Liver (tissue), 8 donors: ENCODE measurements at regions not wholly inside any gene's neighbourhood (a gene's known extent, or its start where the extent isn't known, plus 50 kb on each side); places are given as distances from the start of the nearest gene placed in this dataset.

Source experiments
- DNase-seq: peaks from one replicate; pipeline ENCODE4 v3.0.0-alpha.2; 2017; ENCODE audit warnings: low spot score
- H3K27ac ChIP-seq, 2 donors: one replicate each; pipeline ENCODE4 v1.7.0; 2013; ENCODE audit warnings: inconsistent platforms in 2 of 2, low read length in 2 of 2, control low read depth in 1 of 2, low read depth in 1 of 2, mild to moderate bottlenecking in 1 of 2
- H3K27me3 ChIP-seq, 4 donors: one replicate each; pipeline versions ENCODE4 v1.6.1 to v1.7.0; 2013; ENCODE audit warnings: low read length in 3 of 4, inconsistent platforms in 1 of 4, mild to moderate bottlenecking in 1 of 4, moderate library complexity in 1 of 4; ENCODE audit not compliant: control insufficient read depth in 4 of 4, insufficient read depth in 4 of 4
- H3K36me3 ChIP-seq, 4 donors: one replicate each; pipeline versions ENCODE4 v1.6.1 to v1.7.0; 2013; ENCODE audit warnings: low read length in 3 of 4, mild to moderate bottlenecking in 3 of 4, low read depth in 1 of 4, moderate library complexity in 1 of 4; ENCODE audit not compliant: control insufficient read depth in 4 of 4, insufficient read depth in 3 of 4
- H3K4me1 ChIP-seq, 4 donors: one replicate each; pipeline versions ENCODE4 v1.6.1 to v1.7.0; 2013; ENCODE audit warnings: low read length in 3 of 4, mild to moderate bottlenecking in 3 of 4, moderate library complexity in 1 of 4; ENCODE audit not compliant: control insufficient read depth in 4 of 4, insufficient read depth in 4 of 4
- H3K4me3 ChIP-seq, 3 donors: one replicate each; pipeline versions ENCODE4 v1.6.1 to v1.7.0; 2013; ENCODE audit warnings: low read length in 3 of 3, control low read depth in 1 of 3, low read depth in 1 of 3, mild to moderate bottlenecking in 1 of 3
- H3K9ac ChIP-seq, 2 donors: one replicate each; pipeline ENCODE4 v1.7.0; 2013; ENCODE audit warnings: low read length in 2 of 2, mild to moderate bottlenecking in 2 of 2, moderate library complexity in 2 of 2, control low read depth in 1 of 2, low read depth in 1 of 2
- H3K9me3 ChIP-seq, 4 donors: one replicate each; pipeline versions ENCODE4 v1.6.1 to v1.7.0; 2013; ENCODE audit warnings: low read length in 3 of 4; ENCODE audit not compliant: control insufficient read depth in 4 of 4
- CTCF ChIP-seq: fragments of 150-350 bp; IDR thresholded peaks from 2 replicates; pipeline ENCODE4 v1.5.1; 2017; ENCODE audit warnings: improper control_type of control experiment, low read depth, low read length; ENCODE audit not compliant: missing input control
- EGR1 ChIP-seq, 2 donors: IDR thresholded peaks; 2 replicates each; pipeline ENCODE4 v1.6.1; 2016 to 2018; ENCODE audit warnings: antibody characterized with exemption in 2 of 2, low read depth in 2 of 2
- FOXA1 ChIP-seq: IDR thresholded peaks from 2 replicates; pipeline ENCODE4 v1.6.1; 2016; ENCODE audit warnings: antibody characterized with exemption
- FOXA2 ChIP-seq: IDR thresholded peaks from 2 replicates; pipeline ENCODE4 v1.6.1; 2016; ENCODE audit warnings: antibody characterized with exemption
- GABPA ChIP-seq, 2 donors: IDR thresholded peaks in 1 of 2; conservative IDR thresholded peaks in 1 of 2; 2 replicates each; pipeline ENCODE4 v1.6.1; 2016; ENCODE audit warnings: antibody characterized with exemption in 2 of 2, mild to moderate bottlenecking in 1 of 2, moderate library complexity in 1 of 2
- HNF4A ChIP-seq, 2 donors: conservative IDR thresholded peaks; 2 replicates each; pipeline ENCODE4 v1.6.1; 2016; ENCODE audit warnings: antibody characterized with exemption in 2 of 2, mild to moderate bottlenecking in 2 of 2
- HNF4G ChIP-seq: IDR thresholded peaks from 2 replicates; pipeline ENCODE4 v1.6.1; 2016; ENCODE audit warnings: antibody characterized with exemption
- JUND ChIP-seq, 2 donors: IDR thresholded peaks; 2 replicates each; pipeline ENCODE4 v1.6.1; 2016; ENCODE audit warnings: antibody characterized with exemption in 2 of 2
- NR2F2 ChIP-seq: IDR thresholded peaks from 2 replicates; pipeline ENCODE4 v1.6.1; 2016; ENCODE audit warnings: antibody characterized with exemption
- RAD21 ChIP-seq, 2 donors: IDR thresholded peaks; 2 replicates each; pipeline ENCODE4 v1.6.1; 2016; ENCODE audit warnings: antibody characterized with exemption in 2 of 2, mild to moderate bottlenecking in 2 of 2
- REST ChIP-seq: IDR thresholded peaks from 2 replicates; pipeline ENCODE4 v1.6.1; 2016; ENCODE audit warnings: antibody characterized with exemption, mild to moderate bottlenecking
- RXRA ChIP-seq, 2 donors: IDR thresholded peaks; 2 replicates each; pipeline ENCODE4 v1.6.1; 2017 to 2018; ENCODE audit warnings: antibody characterized with exemption in 2 of 2, mild to moderate bottlenecking in 1 of 2
- SP1 ChIP-seq: IDR thresholded peaks from 2 replicates; pipeline ENCODE4 v1.6.1; 2018; ENCODE audit warnings: antibody characterized with exemption, mild to moderate bottlenecking
- TAF1 ChIP-seq: conservative IDR thresholded peaks from 2 replicates; pipeline ENCODE4 v1.6.1; 2016; ENCODE audit warnings: antibody characterized with exemption, mild to moderate bottlenecking
- YY1 ChIP-seq: IDR thresholded peaks from 2 replicates; pipeline ENCODE4 v1.6.1; 2016; ENCODE audit warnings: antibody characterized with exemption, mild to moderate bottlenecking
- ZBTB33 ChIP-seq: IDR thresholded peaks from 2 replicates; pipeline ENCODE4 v1.6.1; 2016; ENCODE audit warnings: antibody characterized with exemption
- WGBS: extraction: QIAGEN DNeasy Blood & Tissue Kit; methylation state at CpG from one replicate; pipeline ENCODE4 v1.1.7; 2013; 5-methylcytosine and 5-hydroxymethylcytosine counted together
- TF ChIP-seq, protein P1 (sequence below): IDR thresholded peaks from 2 replicates; pipeline ENCODE4 v1.6.1; 2016; ENCODE audit warnings: antibody characterized with exemption
- TF ChIP-seq, protein P2 (sequence below): IDR thresholded peaks from 2 replicates; pipeline ENCODE4 v1.6.1; 2016; ENCODE audit warnings: antibody characterized with exemption
- donor health status: healthy.
- donor health status: healthy.
- donor health status: healthy.
- donor health status: healthy.
- donor health status: healthy.

GRCh38 chr13:53783471-53783870, 754.9 kb downstream of the OLFM4 start:
- H3K9me3 ChIP-seq: no peaks in the 10 kb centered on the region
- no peaks in the 10 kb centered on the region for H3K36me3 ChIP-seq
- 65% methylated on average over 10 of the region's 10 CpGs for WGBS
- peaks cover 0 to 3% (median 0%) of the 10 kb centered on the region in 4 donors for H3K27me3 ChIP-seq
- no peak for DNase-seq
- peaks cover 0 to 5% (median 2%) of the 10 kb centered on the region in 4 donors for H3K4me1 ChIP-seq
- H3K27ac ChIP-seq: no peak overlapping the region
- no peak for TF ChIP-seq REST
- TF ChIP-seq EGR1 (IDR thresholded peaks at IDR 0.05; ENCODE audit: low read depth in 2 of 2): no peak
- no peak for TF ChIP-seq JUND (IDR thresholded peaks at IDR 0.05)
- no peak for TF ChIP-seq HNF4A (conservative IDR thresholded peaks at IDR 0.05)
- TF ChIP-seq HNF4G: no peak
- TF ChIP-seq ZBTB33: no peak
- no peak for TF ChIP-seq GABPA (IDR thresholded peaks at IDR 0.05 in 1 of 2, conservative IDR thresholded peaks at IDR 0.05 in 1 of 2)
- TF ChIP-seq RXRA (IDR thresholded peaks at IDR 0.05): no peak
- TF ChIP-seq TAF1: no peak
- TF ChIP-seq FOXA2: no peak
- TF ChIP-seq FOXA1: no peak
- TF ChIP-seq, protein P1, sequence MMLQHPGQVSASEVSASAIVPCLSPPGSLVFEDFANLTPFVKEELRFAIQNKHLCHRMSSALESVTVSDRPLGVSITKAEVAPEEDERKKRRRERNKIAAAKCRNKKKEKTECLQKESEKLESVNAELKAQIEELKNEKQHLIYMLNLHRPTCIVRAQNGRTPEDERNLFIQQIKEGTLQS: no peak
- no peak for TF ChIP-seq SP1
- no peak overlapping the region for H3K9ac ChIP-seq
- no peak overlapping the region for H3K4me3 ChIP-seq

GRCh38 chr13:53788286-53788685, 759.7 kb downstream of the OLFM4 start:
- Histone ChIP-seq H3K36me3 (no peaks in the 10 kb centered on the region), H3K9me3 (no peaks in the 10 kb centered on the region), H3K9ac (no peak overlapping the region), H3K4me3 (no peak overlapping the region), H3K4me1 (no peaks in the 10 kb centered on the region), H3K27ac (no peak overlapping the region), H3K27me3 (peaks cover 0 to 3% (median 0%) of the 10 kb centered on the region in 4 donors)
- 35% methylated on average over 3 of the region's 3 CpGs for WGBS
- no peak for DNase-seq
- TF ChIP-seq RXRA (IDR thresholded peaks at IDR 0.05) (no peak), HNF4A (conservative IDR thresholded peaks at IDR 0.05) (no peak), ZBTB33 (no peak), SP1 (no peak), YY1 (no peak), RAD21 (IDR thresholded peaks at IDR 0.05) (no peak), EGR1 (IDR thresholded peaks at IDR 0.05; ENCODE audit: low read depth in 2 of 2) (no peak), CTCF (no peak), JUND (IDR thresholded peaks at IDR 0.05) (no peak), FOXA2 (no peak), GABPA (IDR thresholded peaks at IDR 0.05 in 1 of 2, conservative IDR thresholded peaks at IDR 0.05 in 1 of 2) (no peak), REST (no peak), NR2F2 (no peak)
- TF ChIP-seq, protein P1: no peak
- TF ChIP-seq, protein P2, sequence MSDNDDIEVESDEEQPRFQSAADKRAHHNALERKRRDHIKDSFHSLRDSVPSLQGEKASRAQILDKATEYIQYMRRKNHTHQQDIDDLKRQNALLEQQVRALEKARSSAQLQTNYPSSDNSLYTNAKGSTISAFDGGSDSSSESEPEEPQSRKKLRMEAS: no peak
